IMR-90 (cell line): ENCODE measurements at regions not wholly inside any gene's neighbourhood (a gene's known extent, or its start where the extent isn't known, plus 50 kb on each side); places are given as distances from the start of the nearest gene placed in this dataset.

Source experiments
- ATAC-seq: fragments of 200-7000 bp; cut with Tn5 transposase; 2 replicates; pipeline ENCODE4 v1.9.1; 2020; ENCODE audit warnings: low read depth, mild to moderate bottlenecking, moderate library complexity
- BruUV-seq: library from RNA; stranded (reverse); fragments of 400-500 nt; replicated peaks from 2 replicates; lab custom pipeline; 2021; lab: Mats Ljungman, UMichigan
- CTCF ChIA-PET: fragments of 300-600 bp; formaldehyde crosslinking; extraction: SDS; loops from one replicate; lab custom pipeline; 2021; ENCODE audit warnings: antibody characterized with exemption; lab: Yijun Ruan, JAX
- POLR2A ChIA-PET: fragments of 300-600 bp; sonication (Branson Sonifier 250); formaldehyde crosslinking; loops from one replicate; lab custom pipeline; 2022; ENCODE audit warnings: antibody characterized with exemption; ENCODE audit not compliant: unreplicated experiment; lab: Charles Lee
- DNase-seq: peaks from one replicate; pipeline ENCODE4 v3.0.0; 2013
- H2AFZ ChIP-seq: replicated peaks from 2 replicates; pipeline ENCODE3; 2013; ENCODE audit warnings: low read length, mild to moderate bottlenecking; ENCODE audit not compliant: poor library complexity
- H2AK5ac ChIP-seq: 2 replicates; pipeline ENCODE4 v1.6.1; 2013; ENCODE audit warnings: low read depth, low read length, inconsistent platforms
- H2AK9ac ChIP-seq: replicated peaks from 2 replicates; pipeline ENCODE3; 2013; ENCODE audit warnings: mild to moderate bottlenecking, low read depth, low read length, moderate library complexity; ENCODE audit not compliant: poor library complexity
- H2BK120ac ChIP-seq: 2 replicates; pipeline ENCODE4 v1.6.1; 2013; ENCODE audit warnings: low read depth, low read length, inconsistent platforms
- H2BK15ac ChIP-seq: 3 replicates; pipeline ENCODE4 v1.6.1; 2013; ENCODE audit warnings: low read depth, low read length, inconsistent platforms
- H2BK20ac ChIP-seq: 2 replicates; pipeline ENCODE4 v1.6.1; 2013; ENCODE audit warnings: low read depth, mild to moderate bottlenecking, inconsistent platforms, low read length, moderate library complexity
- H2BK5ac ChIP-seq: 2 replicates; pipeline ENCODE4 v1.6.1; 2013; ENCODE audit warnings: mild to moderate bottlenecking, low read depth, low read length, inconsistent platforms; ENCODE audit not compliant: poor library complexity, severe bottlenecking
- H3K14ac ChIP-seq: replicated peaks from 2 replicates; pipeline ENCODE4 v1.6.1; 2013; ENCODE audit warnings: low read depth, low read length, inconsistent platforms
- H3K18ac ChIP-seq: 2 replicates; pipeline ENCODE4 v1.6.1; 2013; ENCODE audit warnings: low read depth, low read length, control low read depth
- H3K23ac ChIP-seq: 2 replicates; pipeline ENCODE4 v1.6.1; 2013; ENCODE audit warnings: low read depth, low read length, inconsistent platforms
- H3K27ac ChIP-seq: 2 replicates; pipeline ENCODE4 v1.5.1; 2013; ENCODE audit warnings: mild to moderate bottlenecking, control low read depth, low read length; ENCODE audit not compliant: insufficient read depth
- H3K27me3 ChIP-seq: 2 replicates; pipeline ENCODE4 v1.6.1; 2013; ENCODE audit warnings: low read length; ENCODE audit not compliant: control insufficient read depth, insufficient read depth
- H3K36me3 ChIP-seq: 2 replicates; pipeline ENCODE4 v1.6.1; 2013; ENCODE audit warnings: low read length, mixed read lengths; ENCODE audit not compliant: control insufficient read depth, insufficient read depth
- H3K4ac ChIP-seq: 2 replicates; pipeline ENCODE4 v1.6.1; 2013; ENCODE audit warnings: low read depth, low read length, inconsistent platforms
- H3K4me1 ChIP-seq: 2 replicates; pipeline ENCODE4 v1.6.1; 2013; ENCODE audit warnings: low read length, mixed read lengths; ENCODE audit not compliant: control insufficient read depth, insufficient read depth
- H3K4me2 ChIP-seq: 2 replicates; pipeline ENCODE4 v1.6.1; 2013; ENCODE audit warnings: low read depth, mild to moderate bottlenecking, control low read depth, low read length, moderate library complexity
- H3K4me3 ChIP-seq: 2 replicates; pipeline ENCODE4 v1.5.1; 2013; ENCODE audit warnings: low read depth, mild to moderate bottlenecking, control low read depth, low read length, moderate library complexity; ENCODE audit not compliant: insufficient read depth
- H3K56ac ChIP-seq: 2 replicates; pipeline ENCODE4 v1.6.1; 2013; ENCODE audit warnings: low read length, inconsistent platforms; ENCODE audit not compliant: insufficient read depth; ENCODE audit errors: extremely low read depth
- H3K79me1 ChIP-seq, 2 experiments: 2 replicates each; pipeline ENCODE4 v1.6.1; 2013; ENCODE audit warnings: low read length in 2 of 2, inconsistent platforms in 1 of 2, low read depth in 1 of 2
- H3K9ac ChIP-seq: 2 replicates; pipeline ENCODE4 v1.6.1; 2013; ENCODE audit warnings: low read depth, low read length, control low read depth
- H3K9me1 ChIP-seq: 2 replicates; pipeline ENCODE4 v1.6.1; 2013; ENCODE audit warnings: low read length, inconsistent platforms; ENCODE audit not compliant: insufficient read depth
- H3K9me3 ChIP-seq: 2 replicates; pipeline ENCODE4 v1.6.1; 2013; ENCODE audit warnings: low read length; ENCODE audit not compliant: control insufficient read depth, insufficient read depth
- H4K20me1 ChIP-seq: 2 replicates; pipeline ENCODE4 v1.6.1; 2013; ENCODE audit warnings: low read length, inconsistent platforms; ENCODE audit not compliant: insufficient read depth
- H4K5ac ChIP-seq: 2 replicates; pipeline ENCODE4 v1.6.1; 2013; ENCODE audit warnings: mild to moderate bottlenecking, low read depth, low read length, control low read depth
- H4K8ac ChIP-seq, 2 experiments: 2 replicates each; pipeline ENCODE4 v1.6.1; 2013; ENCODE audit warnings: low read depth in 2 of 2, low read length in 2 of 2, control low read depth in 1 of 2, inconsistent platforms in 1 of 2
- H4K91ac ChIP-seq: 2 replicates; pipeline ENCODE4 v1.6.1; 2013; ENCODE audit warnings: low read depth, low read length, inconsistent platforms; ENCODE audit not compliant: insufficient read depth
- BHLHE40 ChIP-seq: fragments of 150-350 bp; IDR thresholded peaks from 2 replicates; pipeline ENCODE4 v1.6.1; 2016; ENCODE audit warnings: mild to moderate bottlenecking, low read depth, low read length
- CTCF ChIP-seq: conservative IDR thresholded peaks from 2 replicates; pipeline ENCODE4 v1.5.1; 2012; ENCODE audit warnings: mild to moderate bottlenecking, low read depth, low read length, improper control_type of control experiment
- FOS ChIP-seq: fragments of 150-350 bp; IDR thresholded peaks from 2 replicates; pipeline ENCODE4 v1.6.1; 2016; ENCODE audit warnings: low read depth, low read length
- MAFK ChIP-seq: IDR thresholded peaks from 2 replicates; pipeline ENCODE4 v1.6.1; 2012; ENCODE audit warnings: low read depth, low read length, improper control_type of control experiment
- MAZ ChIP-seq: IDR thresholded peaks from 2 replicates; pipeline ENCODE4 v1.6.1; 2012; ENCODE audit warnings: low read depth, mild to moderate bottlenecking, low read length, improper control_type of control experiment, moderate library complexity, borderline replicate concordance
- NFE2L2 ChIP-seq: fragments of 150-350 bp; IDR thresholded peaks from 2 replicates; pipeline ENCODE4 v1.6.1; 2016; ENCODE audit warnings: low read depth, mild to moderate bottlenecking, low read length
- POLR2A ChIP-seq: IDR thresholded peaks from 2 replicates; pipeline ENCODE4 v1.6.1; 2012; ENCODE audit warnings: mild to moderate bottlenecking, low read depth, low read length
- RAD21 ChIP-seq: IDR thresholded peaks from 2 replicates; pipeline ENCODE4 v1.6.1; 2012; ENCODE audit warnings: low read length, improper control_type of control experiment
- RFX5 ChIP-seq: IDR thresholded peaks from 2 replicates; pipeline ENCODE4 v1.8.0; 2012; ENCODE audit warnings: low read depth, mild to moderate bottlenecking, low read length, moderate library complexity
- USF2 ChIP-seq: fragments of 150-350 bp; IDR thresholded peaks from 2 replicates; pipeline ENCODE4 v1.6.1; 2017; ENCODE audit warnings: mild to moderate bottlenecking, antibody characterized with exemption, low read length, low read depth
- WGBS, 2 experiments: methylation state at CpG; one replicate each; pipeline versions ENCODE4 v1.1.5 to v1.1.7; 2013; ENCODE audit warnings: missing lambda C conversion rate in 2 of 2; ENCODE audit not compliant: insufficient read length in 1 of 2; ENCODE audit errors: extremely low coverage in 2 of 2; 5-methylcytosine and 5-hydroxymethylcytosine counted together
- dilution Hi-C: fragments of 300-500 bp; cut with HindIII; formaldehyde crosslinking; loops from one replicate; pipeline ENCODE4 v1.14.3; 2018; ENCODE audit warnings: low sequenced_read_pairs; ENCODE audit not compliant: unreplicated experiment
- in situ Hi-C: fragments of 300-500 bp; cut with MboI; formaldehyde crosslinking; loops from 3 replicates; pipeline ENCODE4 v1.14.3; 2019; ENCODE audit warnings: low sequenced_read_pairs, inconsistent platforms, mixed read lengths
- intact Hi-C: fragments of 100-400 bp; cut with micrococcal nuclease; formaldehyde crosslinking; loops from 2 replicates; pipeline ENCODE4 v1.10.0; 2022

GRCh38 chr4:19631814-19632213, 619.9 kb upstream of the SLIT2 start:
- Histone ChIP-seq H2AFZ (no peak overlapping the region), H3K4me2 (no peak overlapping the region), H2BK120ac (no peak overlapping the region), H2AK9ac (no peak overlapping the region), H3K9me1 (no peaks in the 10 kb centered on the region), H3K79me1 (no peaks in the 10 kb centered on the region), H3K23ac (no peak overlapping the region), H4K20me1 (no peaks in the 10 kb centered on the region), H3K36me3 (no peaks in the 10 kb centered on the region), H2BK20ac (no peak overlapping the region), H3K14ac (no peak overlapping the region), H2AK5ac (no peak overlapping the region), H3K4me3 (no peak overlapping the region), H4K5ac (no peak overlapping the region), H2BK15ac (no peak overlapping the region), H3K4ac (no peak overlapping the region), H3K27me3 (no peaks in the 10 kb centered on the region), H3K9me3 (no peaks in the 10 kb centered on the region), H3K18ac (no peak overlapping the region), H4K8ac (no peak overlapping the region), H4K91ac (no peak overlapping the region), H3K27ac (no peak overlapping the region), H3K4me1 (no peaks in the 10 kb centered on the region), H3K9ac (no peak overlapping the region), H2BK5ac (no peak overlapping the region), H3K56ac (no peak overlapping the region)
- BruUV-seq = no TSS peak
- WGBS, 2 experiments = no CpG with 5 or more reads among the region's 1 CpG
- POLR2A ChIA-PET = no interaction called here
- ATAC-seq (no peak), DNase-seq (no peak)
- in situ Hi-C loops (no loop called here), intact Hi-C loops (no loop called here), dilution Hi-C loops (no loop called here)
- CTCF ChIA-PET = interaction anchor here (0.6 kb wide), 1 partner anchor 568 kb away, joined by 3 read pairs; no protein-coding TSS in a partner anchor
- TF ChIP-seq RAD21 (no peak), FOS (no peak), MAFK (no peak), USF2 (no peak), POLR2A (no peak), NFE2L2 (no peak), RFX5 (no peak), BHLHE40 (no peak), MAZ (no peak), CTCF (no peak)
